Retinal pigment epithelial cell (primary cell): ENCODE measurements at regions not wholly inside any gene's neighbourhood (a gene's known extent, or its start where the extent isn't known, plus 50 kb on each side); places are given as distances from the start of the nearest gene placed in this dataset.

Experiments
- DNase-seq: peaks from one replicate; pipeline ENCODE4 v3.0.0-alpha.2; 2010; ENCODE audit warnings: low read depth
- H3K4me3 ChIP-seq: 2 replicates; pipeline ENCODE4 v1.5.1; 2011; ENCODE audit warnings: mild to moderate bottlenecking, low read length, control low read depth, moderate library complexity
- TF ChIP-seq, protein P1 (sequence below): conservative IDR thresholded peaks from 2 replicates; pipeline ENCODE4 v1.5.1; 2011; ENCODE audit warnings: low read depth, low read length, control low read depth, inconsistent platforms

DNA sequence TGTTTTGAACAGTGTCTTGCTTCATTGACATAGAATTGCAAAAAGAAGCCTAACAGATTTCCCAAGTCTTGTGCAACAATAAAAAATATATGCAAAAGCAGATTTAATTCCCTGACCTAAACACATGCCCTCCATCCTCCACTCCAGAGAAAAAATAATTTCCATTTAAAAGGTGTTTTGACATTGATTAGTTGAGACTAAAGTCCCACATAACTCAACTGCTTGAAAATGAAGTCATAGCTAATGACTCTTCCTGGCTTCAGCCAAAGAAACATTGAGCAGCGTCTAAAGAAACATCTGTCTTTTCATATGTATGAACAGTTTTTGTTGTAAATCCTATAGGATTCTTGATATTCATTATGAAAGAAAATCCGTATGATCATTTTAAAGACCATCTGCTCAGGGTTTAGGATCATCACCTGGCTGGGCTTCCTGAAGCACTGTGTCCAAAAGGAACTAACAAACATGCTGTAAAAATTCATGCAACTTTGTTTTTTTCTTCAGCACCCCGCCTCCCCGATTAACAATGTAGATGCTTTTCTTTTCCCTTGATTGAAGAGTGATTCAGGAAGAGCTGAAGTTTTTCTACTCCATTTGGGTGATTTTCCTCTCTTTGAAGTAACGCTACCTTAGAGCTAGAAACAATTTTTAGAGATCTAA lies 273.4 kb downstream of the HS3ST1 start:
- no peak for DNase-seq
- no peak overlapping the region for H3K4me3 ChIP-seq
- TF ChIP-seq, protein P1, sequence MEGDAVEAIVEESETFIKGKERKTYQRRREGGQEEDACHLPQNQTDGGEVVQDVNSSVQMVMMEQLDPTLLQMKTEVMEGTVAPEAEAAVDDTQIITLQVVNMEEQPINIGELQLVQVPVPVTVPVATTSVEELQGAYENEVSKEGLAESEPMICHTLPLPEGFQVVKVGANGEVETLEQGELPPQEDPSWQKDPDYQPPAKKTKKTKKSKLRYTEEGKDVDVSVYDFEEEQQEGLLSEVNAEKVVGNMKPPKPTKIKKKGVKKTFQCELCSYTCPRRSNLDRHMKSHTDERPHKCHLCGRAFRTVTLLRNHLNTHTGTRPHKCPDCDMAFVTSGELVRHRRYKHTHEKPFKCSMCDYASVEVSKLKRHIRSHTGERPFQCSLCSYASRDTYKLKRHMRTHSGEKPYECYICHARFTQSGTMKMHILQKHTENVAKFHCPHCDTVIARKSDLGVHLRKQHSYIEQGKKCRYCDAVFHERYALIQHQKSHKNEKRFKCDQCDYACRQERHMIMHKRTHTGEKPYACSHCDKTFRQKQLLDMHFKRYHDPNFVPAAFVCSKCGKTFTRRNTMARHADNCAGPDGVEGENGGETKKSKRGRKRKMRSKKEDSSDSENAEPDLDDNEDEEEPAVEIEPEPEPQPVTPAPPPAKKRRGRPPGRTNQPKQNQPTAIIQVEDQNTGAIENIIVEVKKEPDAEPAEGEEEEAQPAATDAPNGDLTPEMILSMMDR = no peak

DNA sequence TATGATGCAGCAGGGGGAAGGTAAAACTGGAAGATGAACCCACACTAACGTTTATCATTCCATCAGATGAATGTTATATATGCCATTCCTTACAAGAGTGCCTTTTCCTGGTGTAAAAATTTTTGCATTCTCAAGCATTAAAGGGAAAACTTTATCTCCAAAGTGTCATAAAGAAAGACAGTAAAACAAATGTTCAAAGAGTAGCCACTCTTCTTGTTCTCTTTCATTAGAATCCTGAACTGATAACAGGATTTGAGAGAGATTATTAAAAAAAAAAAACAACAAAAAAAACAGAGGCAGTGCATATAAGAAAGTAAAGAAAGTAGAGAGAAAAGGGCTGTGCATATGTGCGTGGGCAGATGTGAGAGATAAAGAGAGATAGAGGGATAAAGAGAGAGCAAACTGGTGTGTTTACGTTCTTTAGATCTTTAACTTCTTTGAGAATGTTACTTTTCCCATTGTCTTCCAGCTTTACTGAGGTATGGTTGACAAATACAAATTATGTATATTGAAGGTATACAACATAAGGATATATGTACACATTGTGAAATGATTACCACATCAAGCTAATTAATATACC lies 275.4 kb downstream of the HS3ST1 start:
- DNase-seq = no peak
- H3K4me3 ChIP-seq = no peak overlapping the region
- TF ChIP-seq, protein P1 = no peak

DNA sequence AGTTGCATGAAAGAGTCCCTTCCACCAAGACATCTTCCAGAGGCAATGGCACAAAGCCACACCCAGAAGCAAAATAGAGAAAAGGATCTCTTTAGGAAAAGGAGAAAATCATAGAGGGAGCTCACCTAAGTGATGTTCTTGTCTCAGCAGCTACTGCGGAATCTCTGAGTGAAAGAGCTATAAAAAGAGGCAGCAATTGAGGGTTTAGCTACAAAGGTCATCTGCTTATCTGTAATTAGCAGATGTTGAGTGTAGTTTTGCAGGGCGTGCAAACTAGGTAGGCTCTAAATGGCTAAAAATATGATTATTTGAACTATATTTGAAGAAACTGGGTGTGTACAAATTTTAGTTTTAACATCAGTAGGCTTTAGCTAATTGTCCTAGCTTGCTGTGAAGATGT lies 276.0 kb downstream of the HS3ST1 start:
- H3K4me3 ChIP-seq = no peak overlapping the region
- TF ChIP-seq, protein P1 = no peak
- DNase-seq = no peak

DNA sequence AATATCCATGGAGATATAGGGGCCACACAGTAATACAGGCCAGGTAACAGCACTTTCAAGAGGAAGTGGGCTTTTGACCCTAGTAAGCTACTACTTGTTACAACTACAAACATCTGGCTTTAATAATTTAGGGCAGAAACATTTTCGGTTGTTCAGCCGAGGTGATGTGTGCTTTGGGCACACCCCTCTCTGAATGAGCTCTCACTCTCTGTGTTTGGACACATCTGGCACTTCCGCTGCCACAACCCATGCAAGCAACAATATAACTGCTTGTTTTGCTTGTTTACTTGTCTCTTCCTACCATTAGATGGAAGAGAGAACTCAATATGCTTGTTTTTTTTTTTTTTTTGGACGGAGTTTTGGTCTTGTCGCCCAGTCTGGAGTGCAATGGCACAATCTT lies 277.2 kb downstream of the HS3ST1 start:
- DNase-seq = no peak
- H3K4me3 ChIP-seq = no peak overlapping the region
- TF ChIP-seq, protein P1 = no peak

DNA sequence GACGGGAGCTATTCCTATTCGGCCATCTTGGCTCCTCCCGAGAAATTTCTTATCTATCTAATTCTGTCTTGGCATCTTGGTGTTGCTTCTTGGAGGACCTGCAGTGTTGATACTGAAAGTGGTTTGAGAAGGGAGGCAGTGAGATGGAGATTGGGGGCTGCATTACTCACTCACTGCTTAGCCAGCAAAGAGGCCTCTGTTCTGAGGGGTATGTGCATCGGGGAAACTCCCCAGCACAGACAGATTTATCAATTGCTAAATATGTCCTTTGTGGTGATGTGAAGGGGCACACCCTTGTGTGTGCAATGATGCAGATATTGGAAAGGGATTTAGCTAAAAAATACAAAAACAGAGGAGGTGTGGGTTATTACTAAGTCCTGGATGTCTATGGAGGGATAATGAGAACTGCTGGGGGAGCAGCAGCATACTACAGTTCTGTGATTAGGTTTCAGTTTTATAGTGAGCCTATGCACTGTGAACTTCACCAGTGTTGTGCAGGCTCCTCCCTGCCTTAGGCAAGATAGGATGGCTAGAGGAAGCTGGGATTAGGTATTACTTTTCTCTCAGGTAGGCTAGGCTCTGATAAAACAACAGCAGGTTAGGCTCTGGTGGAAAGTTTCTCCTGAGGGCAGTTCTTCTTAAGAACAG lies 279.0 kb downstream of the HS3ST1 start:
- TF ChIP-seq, protein P1 = no peak
- no peak for DNase-seq
- no peak overlapping the region for H3K4me3 ChIP-seq

DNA sequence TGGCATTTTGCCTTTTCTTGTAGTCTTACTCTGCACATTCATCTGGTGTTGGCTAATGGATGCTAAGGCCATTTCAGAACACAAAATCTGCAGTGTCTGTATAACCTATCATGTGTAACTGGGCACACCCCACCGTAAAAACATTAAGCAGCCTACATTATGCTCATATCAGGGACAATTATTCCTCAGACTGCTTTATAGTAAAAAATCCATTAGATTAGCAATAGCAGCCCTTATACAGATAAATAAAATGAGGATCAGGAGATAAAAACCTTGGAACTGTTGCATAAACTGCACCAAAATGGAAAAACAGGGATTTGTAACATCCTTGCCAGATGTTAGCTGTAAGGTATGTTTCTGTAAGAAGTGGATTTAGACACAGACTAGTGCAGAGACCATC lies 288.8 kb downstream of the HS3ST1 start:
- TF ChIP-seq, protein P1 = no peak
- no peak overlapping the region for H3K4me3 ChIP-seq
- no peak for DNase-seq

DNA sequence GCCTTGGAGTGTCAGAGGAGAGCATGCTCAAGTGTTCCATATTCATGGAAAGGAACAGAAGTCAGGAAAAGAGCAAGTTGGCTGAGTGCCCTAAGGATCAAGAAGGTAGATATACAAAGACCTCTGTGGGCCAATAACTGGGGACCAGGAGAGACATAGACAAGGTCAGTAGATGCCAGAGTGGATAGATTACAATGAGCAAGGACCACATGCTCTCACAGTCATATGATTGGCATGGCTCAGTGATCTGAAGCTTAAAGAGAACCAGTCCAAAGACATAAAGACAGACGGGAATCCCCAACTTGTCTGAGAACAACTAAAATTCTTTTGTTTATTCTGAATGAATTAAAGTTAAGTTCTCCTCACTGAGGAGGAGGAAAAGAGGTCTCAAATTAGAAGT lies 289.7 kb downstream of the HS3ST1 start:
- DNase-seq = peak; percentile 5
- TF ChIP-seq, protein P1 = no peak
- H3K4me3 ChIP-seq = no peak overlapping the region
